ENCODE measurements at regions not wholly inside any gene's neighbourhood (a gene's known extent, or its start where the extent isn't known, plus 50 kb on each side); places are given as distances from the start of the nearest gene placed in this dataset.

DNA sequence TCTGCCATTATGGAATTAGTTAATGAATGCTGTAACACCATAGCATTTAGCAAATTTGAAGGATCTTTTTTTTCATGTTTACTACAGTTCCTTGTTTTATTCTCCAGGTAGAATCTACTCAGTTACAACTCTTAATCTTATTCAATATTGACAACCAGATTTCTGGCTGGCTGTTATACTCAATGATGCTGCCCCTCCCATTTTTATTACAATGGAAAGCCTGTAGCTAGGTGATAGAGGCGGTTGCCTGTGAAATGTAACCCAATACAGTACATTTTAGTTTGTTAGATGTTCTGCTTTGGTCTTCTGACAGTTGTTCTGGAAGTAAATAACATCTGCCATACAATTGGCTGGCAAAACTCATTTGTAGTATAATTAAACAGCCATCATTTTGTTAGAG, 294.2 kb downstream of the DMRTA1 start:
- TF ChIP-seq, protein P1, sequence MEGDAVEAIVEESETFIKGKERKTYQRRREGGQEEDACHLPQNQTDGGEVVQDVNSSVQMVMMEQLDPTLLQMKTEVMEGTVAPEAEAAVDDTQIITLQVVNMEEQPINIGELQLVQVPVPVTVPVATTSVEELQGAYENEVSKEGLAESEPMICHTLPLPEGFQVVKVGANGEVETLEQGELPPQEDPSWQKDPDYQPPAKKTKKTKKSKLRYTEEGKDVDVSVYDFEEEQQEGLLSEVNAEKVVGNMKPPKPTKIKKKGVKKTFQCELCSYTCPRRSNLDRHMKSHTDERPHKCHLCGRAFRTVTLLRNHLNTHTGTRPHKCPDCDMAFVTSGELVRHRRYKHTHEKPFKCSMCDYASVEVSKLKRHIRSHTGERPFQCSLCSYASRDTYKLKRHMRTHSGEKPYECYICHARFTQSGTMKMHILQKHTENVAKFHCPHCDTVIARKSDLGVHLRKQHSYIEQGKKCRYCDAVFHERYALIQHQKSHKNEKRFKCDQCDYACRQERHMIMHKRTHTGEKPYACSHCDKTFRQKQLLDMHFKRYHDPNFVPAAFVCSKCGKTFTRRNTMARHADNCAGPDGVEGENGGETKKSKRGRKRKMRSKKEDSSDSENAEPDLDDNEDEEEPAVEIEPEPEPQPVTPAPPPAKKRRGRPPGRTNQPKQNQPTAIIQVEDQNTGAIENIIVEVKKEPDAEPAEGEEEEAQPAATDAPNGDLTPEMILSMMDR (IDR thresholded peaks at IDR 0.05; ENCODE audit: insufficient read depth, low read length, poor library complexity, severe bottlenecking): no peak
- no peak for TF ChIP-seq EZH2phosphoT487 (conservative IDR thresholded peaks at IDR 0.05; ENCODE audit: low read length)

Measured in SU-DHL-6 (cell line).